ENCODE measurements at regions not wholly inside any gene's neighbourhood (a gene's known extent, or its start where the extent isn't known, plus 50 kb on each side); places are given as distances from the start of the nearest gene placed in this dataset.

DNA sequence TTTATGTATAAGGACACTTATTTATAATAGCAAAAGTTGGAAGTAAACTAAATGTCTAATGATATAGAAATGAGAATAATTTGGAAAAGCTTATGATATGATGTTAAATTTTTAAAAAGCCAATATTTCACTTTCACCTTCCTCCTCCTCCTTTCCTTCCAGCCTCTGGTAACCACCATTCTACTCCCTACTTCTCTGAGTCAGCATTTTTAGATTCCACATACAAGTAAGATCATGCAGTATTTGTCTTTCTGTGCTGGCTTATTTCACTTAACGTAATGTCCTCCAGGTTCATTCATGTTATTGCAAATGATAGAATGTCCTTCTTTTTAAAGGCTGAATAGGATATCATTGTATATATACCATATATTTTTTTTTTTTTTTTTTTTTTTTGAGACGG lies 180.2 kb downstream of the RNF144B start:
- TF ChIP-seq, protein P1, sequence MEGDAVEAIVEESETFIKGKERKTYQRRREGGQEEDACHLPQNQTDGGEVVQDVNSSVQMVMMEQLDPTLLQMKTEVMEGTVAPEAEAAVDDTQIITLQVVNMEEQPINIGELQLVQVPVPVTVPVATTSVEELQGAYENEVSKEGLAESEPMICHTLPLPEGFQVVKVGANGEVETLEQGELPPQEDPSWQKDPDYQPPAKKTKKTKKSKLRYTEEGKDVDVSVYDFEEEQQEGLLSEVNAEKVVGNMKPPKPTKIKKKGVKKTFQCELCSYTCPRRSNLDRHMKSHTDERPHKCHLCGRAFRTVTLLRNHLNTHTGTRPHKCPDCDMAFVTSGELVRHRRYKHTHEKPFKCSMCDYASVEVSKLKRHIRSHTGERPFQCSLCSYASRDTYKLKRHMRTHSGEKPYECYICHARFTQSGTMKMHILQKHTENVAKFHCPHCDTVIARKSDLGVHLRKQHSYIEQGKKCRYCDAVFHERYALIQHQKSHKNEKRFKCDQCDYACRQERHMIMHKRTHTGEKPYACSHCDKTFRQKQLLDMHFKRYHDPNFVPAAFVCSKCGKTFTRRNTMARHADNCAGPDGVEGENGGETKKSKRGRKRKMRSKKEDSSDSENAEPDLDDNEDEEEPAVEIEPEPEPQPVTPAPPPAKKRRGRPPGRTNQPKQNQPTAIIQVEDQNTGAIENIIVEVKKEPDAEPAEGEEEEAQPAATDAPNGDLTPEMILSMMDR (IDR thresholded peaks at IDR 0.05; ENCODE audit: poor library complexity, severe bottlenecking), result no peak
- TF ChIP-seq POLR2AphosphoS5 (IDR thresholded peaks at IDR 0.05), result no peak
- TF ChIP-seq TAF1 (IDR thresholded peaks at IDR 0.05; ENCODE audit: low read depth), result no peak
